ENCODE measurements at regions not wholly inside any gene's neighbourhood (a gene's known extent, or its start where the extent isn't known, plus 50 kb on each side); places are given as distances from the start of the nearest gene placed in this dataset.

DNA sequence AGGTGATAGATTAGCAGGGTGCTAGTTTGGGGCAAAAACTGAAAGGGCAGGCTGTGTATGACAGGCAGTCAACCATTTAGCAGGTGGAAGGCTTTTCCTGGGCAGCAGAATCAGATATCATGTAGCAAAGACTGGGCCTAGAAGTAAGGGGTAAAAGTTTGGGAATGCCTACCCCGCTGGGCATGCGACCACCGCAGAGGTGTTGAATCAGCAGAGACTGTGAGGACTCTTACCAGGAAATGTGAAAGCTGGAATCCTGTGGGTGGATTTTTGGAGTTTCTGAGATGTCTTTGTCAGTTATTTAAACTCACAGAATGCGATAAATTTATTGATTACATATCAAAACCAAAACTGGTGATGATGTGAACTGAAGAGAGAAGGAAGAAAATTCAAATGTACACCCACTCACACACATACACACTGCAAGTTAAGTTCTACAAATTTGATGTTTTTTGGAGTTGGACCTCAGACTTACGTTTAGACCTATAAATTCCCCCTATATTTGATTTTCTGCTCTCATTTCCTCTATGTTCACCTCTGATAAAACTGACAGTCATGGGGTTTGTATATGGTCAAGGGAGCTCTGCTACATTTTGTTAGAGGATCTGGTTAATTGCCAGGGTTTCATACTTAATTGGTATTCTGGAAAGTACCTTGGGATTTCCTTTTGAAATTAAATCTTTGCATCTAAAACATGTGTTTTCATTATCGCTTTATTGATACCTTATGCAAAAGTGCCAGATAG, 333.6 kb downstream of the CSNK1G3 start:
- H3K4me1 ChIP-seq = no peaks in the 10 kb centered on the region
- TF ChIP-seq POLR2A (IDR thresholded peaks at IDR 0.05) = no peak
- no peaks in the 10 kb centered on the region for H3K9me3 ChIP-seq
- H3K27me3 ChIP-seq = no peaks in the 10 kb centered on the region
- DNase-seq = no peak
- no peaks in the 10 kb centered on the region for H3K36me3 ChIP-seq (ENCODE audit: low read depth, missing control alignments)
- no peak overlapping the region for H3K4me3 ChIP-seq
- intact Hi-C loops (cut with DNase I; ENCODE audit: low total_unique reads) = no loop called here
- H3K27ac ChIP-seq = no peak overlapping the region
- WGBS, 2 donors = 87 to 94% methylated on average over 6 of the region's 6 CpGs

DNA sequence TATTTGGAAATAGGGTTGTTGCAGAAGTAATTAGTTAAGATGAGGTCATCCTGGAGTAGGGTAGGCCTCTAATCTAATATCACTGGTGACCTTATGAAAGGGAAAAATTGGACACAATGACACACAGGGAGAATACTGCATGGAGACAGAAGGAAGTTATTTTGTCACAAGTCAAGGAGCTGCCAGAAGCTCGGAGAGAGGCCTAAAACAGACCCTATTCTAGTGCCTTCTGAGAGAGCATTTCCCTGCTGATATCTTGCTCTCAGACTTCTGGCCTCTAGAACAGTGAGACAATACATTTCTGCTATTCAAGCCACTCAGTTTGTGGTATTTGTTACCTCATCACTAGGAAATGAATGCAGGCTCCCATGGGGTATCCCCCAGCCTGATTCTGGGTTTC, 332.9 kb downstream of the CSNK1G3 start:
- H3K27ac ChIP-seq = no peak overlapping the region
- 69 to 80% methylated on average over 1 of the region's 1 CpG for WGBS, 2 donors
- TF ChIP-seq, protein P1, sequence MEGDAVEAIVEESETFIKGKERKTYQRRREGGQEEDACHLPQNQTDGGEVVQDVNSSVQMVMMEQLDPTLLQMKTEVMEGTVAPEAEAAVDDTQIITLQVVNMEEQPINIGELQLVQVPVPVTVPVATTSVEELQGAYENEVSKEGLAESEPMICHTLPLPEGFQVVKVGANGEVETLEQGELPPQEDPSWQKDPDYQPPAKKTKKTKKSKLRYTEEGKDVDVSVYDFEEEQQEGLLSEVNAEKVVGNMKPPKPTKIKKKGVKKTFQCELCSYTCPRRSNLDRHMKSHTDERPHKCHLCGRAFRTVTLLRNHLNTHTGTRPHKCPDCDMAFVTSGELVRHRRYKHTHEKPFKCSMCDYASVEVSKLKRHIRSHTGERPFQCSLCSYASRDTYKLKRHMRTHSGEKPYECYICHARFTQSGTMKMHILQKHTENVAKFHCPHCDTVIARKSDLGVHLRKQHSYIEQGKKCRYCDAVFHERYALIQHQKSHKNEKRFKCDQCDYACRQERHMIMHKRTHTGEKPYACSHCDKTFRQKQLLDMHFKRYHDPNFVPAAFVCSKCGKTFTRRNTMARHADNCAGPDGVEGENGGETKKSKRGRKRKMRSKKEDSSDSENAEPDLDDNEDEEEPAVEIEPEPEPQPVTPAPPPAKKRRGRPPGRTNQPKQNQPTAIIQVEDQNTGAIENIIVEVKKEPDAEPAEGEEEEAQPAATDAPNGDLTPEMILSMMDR (IDR thresholded peaks at IDR 0.05) = no peak
- no peak for TF ChIP-seq POLR2A (IDR thresholded peaks at IDR 0.05)
- no peaks in the 10 kb centered on the region for H3K4me1 ChIP-seq
- no peak overlapping the region for H3K4me3 ChIP-seq
- H3K36me3 ChIP-seq (ENCODE audit: low read depth, missing control alignments) = no peaks in the 10 kb centered on the region
- H3K9me3 ChIP-seq = no peaks in the 10 kb centered on the region
- no peak for DNase-seq
- no peaks in the 10 kb centered on the region for H3K27me3 ChIP-seq
- intact Hi-C loops (cut with DNase I; ENCODE audit: low total_unique reads) = no loop called here

DNA sequence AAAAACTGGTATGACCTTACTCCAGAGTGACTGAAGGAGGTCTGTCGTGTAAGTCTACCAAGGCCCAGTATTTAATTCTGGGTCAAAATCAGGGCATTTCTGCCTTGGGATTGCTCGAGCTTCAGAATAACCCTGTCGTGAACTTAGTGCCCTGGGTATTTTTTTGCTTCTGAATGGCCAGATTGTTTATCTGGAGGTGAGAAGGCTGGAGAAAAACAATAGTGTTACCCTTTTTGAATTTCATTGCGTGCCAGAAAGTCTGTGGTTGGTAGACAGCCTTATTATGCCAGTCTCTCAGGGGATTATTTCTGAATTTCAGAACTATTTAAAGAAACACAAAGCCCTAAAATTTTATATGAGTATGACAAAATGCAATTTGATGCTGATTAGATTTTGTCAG, 323.4 kb downstream of the CSNK1G3 start:
- H3K4me1 ChIP-seq = no peaks in the 10 kb centered on the region
- H3K9me3 ChIP-seq = no peaks in the 10 kb centered on the region
- H3K27me3 ChIP-seq = no peaks in the 10 kb centered on the region
- H3K4me3 ChIP-seq = no peak overlapping the region
- H3K27ac ChIP-seq = no peak overlapping the region
- no peak for DNase-seq
- no peaks in the 10 kb centered on the region for H3K36me3 ChIP-seq (ENCODE audit: low read depth, missing control alignments)
- no peak for TF ChIP-seq POLR2A (IDR thresholded peaks at IDR 0.05)
- TF ChIP-seq, protein P1 (IDR thresholded peaks at IDR 0.05) = no peak
- intact Hi-C loops (cut with DNase I; ENCODE audit: low total_unique reads) = no loop called here
- WGBS, 2 donors = 80 to 82% methylated on average over 4 of the region's 4 CpGs

DNA sequence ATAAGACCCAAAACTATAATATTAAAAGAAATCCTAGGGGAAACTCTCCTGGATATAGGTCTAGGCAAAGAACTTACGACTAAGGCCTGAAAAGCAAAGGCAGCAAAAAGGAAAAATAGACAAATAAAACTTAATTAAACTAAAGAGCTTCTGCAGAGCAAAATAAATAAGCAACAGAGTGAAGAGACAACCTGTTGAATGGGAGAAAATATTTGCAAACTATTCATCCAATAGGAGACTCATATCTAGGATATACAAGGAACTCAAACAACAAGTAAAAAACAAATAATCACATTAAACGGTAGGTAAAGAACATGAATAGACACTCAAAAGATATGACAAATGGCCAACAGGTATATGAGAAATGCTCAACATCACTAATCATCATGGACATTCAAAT, 318.6 kb downstream of the CSNK1G3 start:
- H3K4me1 ChIP-seq = no peaks in the 10 kb centered on the region
- TF ChIP-seq, protein P1 (IDR thresholded peaks at IDR 0.05) = no peak
- TF ChIP-seq POLR2A (IDR thresholded peaks at IDR 0.05) = no peak
- 93 to 94% methylated on average over 2 of the region's 2 CpGs for WGBS, 2 donors

DNA sequence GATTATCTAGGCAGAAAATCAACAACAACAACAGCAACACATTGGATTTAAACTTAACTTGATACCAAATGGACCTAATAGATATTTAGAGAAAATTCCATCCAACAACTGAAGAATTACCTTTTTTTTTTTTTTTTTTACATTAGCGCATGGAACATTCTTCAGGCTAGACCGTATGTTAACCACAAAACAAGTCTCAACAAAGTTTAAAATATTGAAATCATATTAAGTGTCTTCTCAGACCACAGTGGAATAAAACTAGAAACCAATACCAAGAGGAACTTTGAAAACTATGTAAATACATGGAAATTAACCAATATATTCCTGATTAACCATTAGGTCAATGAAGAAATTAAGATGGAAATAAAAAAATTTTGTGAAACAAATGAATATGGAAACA, 315.8 kb downstream of the CSNK1G3 start:
- TF ChIP-seq, protein P1 (IDR thresholded peaks at IDR 0.05) = no peak
- TF ChIP-seq POLR2A (IDR thresholded peaks at IDR 0.05) = no peak
- Histone ChIP-seq H3K27me3 (no peaks in the 10 kb centered on the region), H3K9me3 (no peaks in the 10 kb centered on the region), H3K27ac (no peak overlapping the region), H3K36me3 (ENCODE audit: low read depth, missing control alignments) (no peaks in the 10 kb centered on the region), H3K4me1 (no peaks in the 10 kb centered on the region), H3K4me3 (no peak overlapping the region)
- WGBS, 2 donors = 92 to 95% methylated on average over 2 of the region's 2 CpGs
- intact Hi-C loops (cut with DNase I; ENCODE audit: low total_unique reads) = no loop called here
- no peak for DNase-seq

More for the DNA sequence above, 318.6 kb downstream of the CSNK1G3 start:
- no peak for DNase-seq
- Histone ChIP-seq H3K27ac (no peak overlapping the region), H3K4me3 (no peak overlapping the region), H3K36me3 (ENCODE audit: low read depth, missing control alignments) (no peaks in the 10 kb centered on the region), H3K27me3 (no peaks in the 10 kb centered on the region), H3K9me3 (no peaks in the 10 kb centered on the region)
- intact Hi-C loops (cut with DNase I; ENCODE audit: low total_unique reads) = no loop called here
